HG02938 (cell line): ENCODE measurements at regions not wholly inside any gene's neighbourhood (a gene's known extent, or its start where the extent isn't known, plus 50 kb on each side); places are given as distances from the start of the nearest gene placed in this dataset.
"Not testable (repeated sequence)": the region's sequence is repeated elsewhere in the genome, so short reads cannot be mapped to it uniquely, and the experiment has no call there.

Experiments
- ATAC-seq: cut with Tn5 transposase; IDR thresholded peaks from one replicate; pipeline ENCODE4 v1.9.1; 2021; ENCODE audit warnings: mild to moderate bottlenecking, moderate library complexity; ENCODE audit not compliant: unreplicated experiment

DNA sequence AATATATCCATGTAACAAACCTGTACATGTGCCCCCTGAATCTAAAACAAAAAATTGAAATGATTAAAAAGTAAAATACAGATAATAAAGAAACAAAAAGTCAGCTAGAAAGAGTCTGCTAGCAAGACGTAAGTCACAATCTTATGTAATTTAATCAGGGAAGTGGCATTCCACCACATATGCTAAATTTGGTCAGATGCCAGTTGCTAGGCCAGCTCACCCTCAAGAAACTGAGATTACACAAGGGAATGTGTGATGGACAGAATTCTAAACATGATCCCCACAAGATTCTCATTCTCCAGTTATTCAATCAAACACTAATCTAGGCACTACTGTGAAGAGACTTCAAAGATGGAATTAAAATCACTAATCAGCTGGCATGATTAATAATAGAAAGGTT is 689.3 kb downstream of the CENPC start:
- no peak for ATAC-seq

GRCh38 chr4:66853845-66854244 is 691.5 kb downstream of the CENPC start:
- no peak for ATAC-seq

- no peak for ATAC-seq
These were observed 692.5 kb downstream of the CENPC start for GRCh38 chr4:66852843-66853242.

DNA sequence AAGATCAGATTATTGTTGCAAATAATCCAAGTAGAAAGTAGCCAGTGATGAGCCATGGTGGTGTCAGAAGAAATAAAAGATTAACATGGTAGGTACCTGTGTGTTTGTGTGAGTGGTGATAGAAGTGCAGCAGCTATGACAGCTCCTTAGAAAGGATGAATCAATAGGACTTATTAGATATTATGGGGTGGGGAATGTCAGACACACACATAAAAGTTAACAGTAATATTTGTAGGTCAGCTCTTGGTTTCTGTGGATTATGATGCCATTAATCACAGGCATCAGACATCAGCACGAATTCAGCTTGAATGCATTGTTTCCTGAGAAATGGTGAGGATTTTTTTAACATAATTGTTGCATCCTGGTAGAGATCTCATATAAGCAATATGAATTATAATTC is 695.7 kb downstream of the CENPC start:
- ATAC-seq: no peak

DNA sequence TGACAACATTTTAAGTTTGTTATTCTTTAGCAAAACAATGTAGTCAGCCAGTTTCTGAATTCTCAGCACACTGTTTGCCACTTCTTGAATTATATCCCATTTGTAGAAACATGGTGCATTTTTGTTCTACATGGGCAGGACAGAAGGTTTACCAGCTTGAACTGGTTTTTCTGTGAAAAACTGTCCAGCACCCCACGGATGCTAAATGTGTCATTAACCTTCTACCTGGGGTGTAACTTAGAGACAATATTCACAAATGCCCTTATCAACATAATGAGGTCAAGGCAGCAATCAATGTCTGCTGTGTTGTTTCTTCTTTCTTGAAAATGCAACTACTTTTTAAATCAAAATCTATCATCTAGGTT is 702.6 kb downstream of the CENPC start:
- no peak for ATAC-seq

DNA sequence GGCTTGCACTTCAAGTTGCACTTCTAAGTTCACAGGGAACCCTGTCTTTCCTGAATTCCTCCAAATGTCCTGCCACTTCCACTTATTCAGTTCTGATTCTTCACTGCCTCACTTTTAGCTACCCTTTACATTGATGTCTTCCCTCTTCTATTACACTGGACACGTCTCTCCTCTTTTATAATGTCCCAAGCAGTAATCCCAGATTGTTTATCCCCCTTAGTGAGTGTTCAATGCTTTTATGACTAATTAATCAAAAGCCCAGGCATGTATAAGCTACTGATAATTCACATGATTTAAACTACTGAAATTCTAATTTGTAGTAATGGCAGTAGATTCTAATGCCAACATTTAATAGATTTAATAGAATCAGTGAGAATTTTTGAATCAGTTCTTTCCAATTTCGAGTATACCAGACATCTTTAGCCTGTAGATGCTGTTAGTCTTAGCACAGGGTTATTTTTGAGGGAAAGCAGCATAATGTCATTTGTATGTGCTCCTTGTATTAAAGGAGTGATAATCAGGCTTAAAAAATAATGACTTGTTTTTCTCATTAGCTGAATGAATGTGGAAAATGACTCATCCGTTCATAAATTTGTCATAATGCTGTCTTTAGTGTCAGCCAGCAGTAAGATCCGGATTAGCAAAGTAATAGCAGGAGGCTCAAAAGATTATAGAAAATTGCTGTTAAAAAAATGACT is 703.1 kb downstream of the CENPC start:
- no peak for ATAC-seq

- ATAC-seq: no peak
These were observed 705.1 kb downstream of the CENPC start for GRCh38 chr4:66840178-66840577.

- no peak for ATAC-seq
These were observed 707.9 kb downstream of the CENPC start for GRCh38 chr4:66837279-66837922.

- ATAC-seq: no peak
These were observed 716.0 kb downstream of the CENPC start for GRCh38 chr4:66829310-66829709.

GRCh38 chr4:66820681-66821080 is 724.6 kb downstream of the CENPC start:
- no peak for ATAC-seq

GRCh38 chr4:66814277-66814676 is 731.0 kb downstream of the CENPC start:
- no peak for ATAC-seq

- no peak for ATAC-seq
These were observed 739.7 kb downstream of the CENPC start for GRCh38 chr4:66805582-66805981.

DNA sequence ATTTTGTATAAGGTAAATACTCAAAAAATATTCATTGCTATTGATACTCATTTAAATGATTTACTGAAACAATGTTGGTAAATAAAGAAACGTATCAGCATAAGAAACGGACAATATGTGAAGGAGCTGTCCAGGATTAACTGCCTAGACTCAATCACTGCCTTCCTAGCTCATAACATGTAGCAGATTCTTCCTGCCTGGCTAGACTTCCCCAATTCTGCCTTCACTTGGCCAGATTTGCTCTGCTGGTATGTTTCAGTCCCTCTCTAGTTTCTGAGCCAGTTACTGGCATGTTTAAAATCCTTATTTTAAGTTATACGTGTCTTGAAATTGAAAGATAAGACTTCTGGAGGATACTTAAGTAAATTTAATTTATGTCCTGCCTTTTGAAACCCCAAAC is 740.3 kb downstream of the CENPC start:
- ATAC-seq: no peak

DNA sequence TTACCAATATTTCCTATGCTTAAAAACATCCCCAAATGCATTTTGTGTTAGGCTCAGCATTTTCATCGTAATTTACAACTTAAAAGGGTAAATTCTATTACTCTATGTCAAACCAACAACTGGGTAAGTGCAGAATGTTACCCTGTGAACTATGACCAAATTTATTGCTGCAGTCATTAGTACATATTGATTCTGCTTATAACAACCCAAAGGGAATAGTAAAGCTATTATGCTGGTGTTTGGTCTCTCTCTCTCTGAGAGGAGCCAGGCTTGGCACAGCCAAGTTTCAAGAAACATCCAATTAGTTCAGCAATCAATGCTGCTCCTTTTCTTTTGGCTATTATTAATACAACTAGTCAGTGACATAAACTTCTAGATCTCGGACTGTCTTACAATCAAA is 747.7 kb downstream of the CENPC start:
- no peak for ATAC-seq

GRCh38 chr4:66795724-66796123 is 749.6 kb downstream of the CENPC start:
- ATAC-seq: no peak

- ATAC-seq: no peak
These were observed 750.8 kb downstream of the CENPC start for GRCh38 chr4:66794390-66795034.

DNA sequence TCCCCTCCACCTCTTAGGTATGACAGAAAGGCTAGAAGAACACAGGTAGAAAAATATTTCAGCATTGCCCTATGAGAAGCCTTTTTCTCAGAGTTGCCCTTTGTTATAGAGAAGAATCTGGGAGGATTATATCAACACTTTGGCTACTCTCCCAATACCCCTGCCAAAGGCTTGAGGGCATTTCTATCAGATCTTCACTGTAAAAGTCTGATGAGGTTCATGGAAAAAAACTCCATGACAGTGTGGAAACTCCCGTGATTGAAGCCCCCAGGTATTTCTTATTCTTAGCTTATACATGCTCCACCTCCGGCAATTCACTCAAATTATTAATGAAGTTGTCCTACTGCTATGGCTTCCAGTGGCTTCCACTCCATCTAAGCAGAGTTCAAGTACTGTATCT is 753.6 kb downstream of the CENPC start:
- no peak for ATAC-seq

DNA sequence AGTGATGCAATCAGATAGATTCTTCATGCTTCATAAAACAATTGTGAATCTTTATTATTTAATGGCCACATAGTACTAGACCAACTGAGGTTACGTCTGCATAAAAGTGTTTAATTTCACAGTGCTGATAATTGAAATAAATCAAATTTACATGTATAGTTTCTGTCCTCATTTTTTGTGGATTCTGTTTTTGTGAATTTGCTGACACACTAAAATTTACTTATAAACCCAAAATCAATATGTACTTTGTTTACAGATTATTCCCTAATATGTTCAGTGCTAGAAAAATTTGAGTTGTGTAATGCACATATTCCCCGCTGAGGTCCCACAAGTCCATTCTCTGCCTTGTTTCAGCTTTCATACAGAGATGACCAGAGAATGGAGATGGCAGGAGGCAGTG is 759.8 kb downstream of the CENPC start:
- ATAC-seq: no peak

DNA sequence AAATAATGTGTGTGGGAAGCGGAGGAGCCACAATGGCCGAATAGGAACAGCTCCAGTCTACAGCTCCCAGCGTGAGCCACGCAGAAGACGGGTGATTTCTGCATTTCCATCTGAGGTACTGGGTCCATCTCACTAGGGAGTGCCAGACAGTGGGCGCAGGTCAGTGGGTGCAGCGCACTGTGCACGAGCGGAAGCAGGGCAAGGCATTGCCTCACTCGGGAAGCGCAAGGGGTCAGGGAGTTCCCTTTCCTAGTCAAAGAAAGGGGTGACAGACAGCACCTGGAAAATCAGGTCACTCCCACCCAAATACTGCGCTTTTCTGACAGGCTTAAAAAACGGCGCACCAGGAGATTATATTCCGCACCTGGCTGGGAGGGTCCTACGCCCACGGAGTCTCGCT is 762.6 kb downstream of the CENPC start:
- ATAC-seq: not testable (repeated sequence)

GRCh38 chr4:66777097-66777496 is 768.2 kb downstream of the CENPC start:
- no peak for ATAC-seq

- ATAC-seq: no peak
These were observed 775.9 kb downstream of the CENPC start for GRCh38 chr4:66769441-66769840.

DNA sequence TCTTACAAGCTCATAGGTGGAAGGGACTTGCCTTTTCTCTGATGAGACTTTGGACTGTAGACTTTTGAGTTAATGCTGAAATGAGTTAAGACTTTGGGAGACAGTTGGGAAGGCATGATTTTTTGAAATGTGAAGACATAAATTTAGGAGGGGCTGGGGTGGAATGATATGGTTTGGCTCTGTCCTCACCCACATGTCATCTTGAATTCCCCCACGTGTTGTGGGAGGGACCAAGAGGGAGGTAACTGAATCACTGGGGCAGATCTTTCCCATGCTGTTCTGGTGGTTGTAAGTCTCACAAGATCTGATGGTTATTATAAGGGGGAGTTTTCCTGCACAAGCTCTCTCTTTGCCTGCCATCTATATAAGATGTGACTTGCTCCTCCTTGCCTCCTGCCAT is 777.9 kb downstream of the CENPC start:
- no peak for ATAC-seq
